ENCODE measurements at regions not wholly inside any gene's neighbourhood (a gene's known extent, or its start where the extent isn't known, plus 50 kb on each side); places are given as distances from the start of the nearest gene placed in this dataset.

- in situ Hi-C loops (cut with MboI): no loop called here
- no peak overlapping the region for H3K9ac ChIP-seq (ENCODE audit: control insufficient read depth, insufficient read depth, low read length)
- RAD21 ChIA-PET (ENCODE audit: unreplicated experiment): no interaction called here
- BruUV-seq (replicated peaks): no TSS peak
- no peak overlapping the region for H3K27ac ChIP-seq (ENCODE audit: control insufficient read depth, insufficient read depth)
- H3K4me1 ChIP-seq (ENCODE audit: control insufficient read depth, insufficient read depth, low read length): no peaks in the 10 kb centered on the region
- no peaks in the 10 kb centered on the region for H4K20me1 ChIP-seq (ENCODE audit: control insufficient read depth, insufficient read depth)
- H3K36me3 ChIP-seq (ENCODE audit: control insufficient read depth in 2 of 2, insufficient read depth in 2 of 2, low read length in 1 of 2): no peaks in the 10 kb centered on the region
- no peak overlapping the region for H3K4me3 ChIP-seq
- no peak overlapping the region for H3K4me2 ChIP-seq (ENCODE audit: control insufficient read depth, insufficient read depth)
- no peak for DNase-seq (ENCODE audit: low read depth, low spot score)
- CTCF ChIA-PET: interaction anchor here (1.3 kb wide), 1 partner anchor 18 kb away, joined by 6 read pairs; no protein-coding TSS in a partner anchor
- POLR2A ChIA-PET: no interaction called here
- H3K79me2 ChIP-seq (ENCODE audit: control insufficient read depth, insufficient read depth, low read length): no peaks in the 10 kb centered on the region
- no peak for FAIRE-seq
- WGBS (ENCODE audit: insufficient coverage, insufficient replicate concordance, low lambda C conversion rate, missing lambda C conversion rate): 32% methylated on average over 3 of the region's 3 CpGs
- intact Hi-C loops (cut with micrococcal nuclease; ENCODE audit: unreplicated experiment): no loop called here
- H3K9me3 ChIP-seq (replicated peaks; ENCODE audit: control insufficient read depth, insufficient read depth, low read length): no peaks in the 10 kb centered on the region
- SMC1A ChIA-PET (ENCODE audit: uncharacterized antibody, unreplicated experiment): interaction anchor here (0.6 kb wide), 1 partner anchor 568 kb away, joined by 4 read pairs; no protein-coding TSS in a partner anchor
- no peaks in the 10 kb centered on the region for H3K27me3 ChIP-seq (replicated peaks in 1 of 2; ENCODE audit: control insufficient read depth in 2 of 2, insufficient read depth in 2 of 2, low read length in 1 of 2)
- no peak overlapping the region for H2AFZ ChIP-seq (ENCODE audit: control insufficient read depth, low read depth, low read length)
- no peak for ATAC-seq
- TF ChIP-seq PML (IDR thresholded peaks at IDR 0.05; ENCODE audit: low read length): no peak
- TF ChIP-seq ZBED1 (IDR thresholded peaks at IDR 0.05; ENCODE audit: borderline replicate concordance): no peak
- TF ChIP-seq NBN (IDR thresholded peaks at IDR 0.05): no peak
- TF ChIP-seq PBX3 (IDR thresholded peaks at IDR 0.05; ENCODE audit: insufficient replicate concordance, low read depth, low read length): no peak
- TF ChIP-seq TCF3 (IDR thresholded peaks at IDR 0.05; ENCODE audit: borderline replicate concordance, insufficient read depth, low read depth, low read length): no peak
- no peak for TF ChIP-seq HDAC2 (IDR thresholded peaks at IDR 0.05)
- TF ChIP-seq YY1 (IDR thresholded peaks at IDR 0.05; ENCODE audit: low read depth, low read length): no peak
- TF ChIP-seq CBX5 (IDR thresholded peaks at IDR 0.05; ENCODE audit: low read depth): no peak
- TF ChIP-seq SMAD1 (IDR thresholded peaks at IDR 0.05; ENCODE audit: low read depth, partially characterized antibody): no peak
- no peak for TF ChIP-seq BRCA1 (IDR thresholded peaks at IDR 0.05; ENCODE audit: low read depth, low read length)
- TF ChIP-seq E2F8 (IDR thresholded peaks at IDR 0.05; ENCODE audit: low read depth, partially characterized antibody): no peak
- TF ChIP-seq IKZF1 (conservative IDR thresholded peaks at IDR 0.05): no peak
- TF ChIP-seq TCF7 (IDR thresholded peaks at IDR 0.05; ENCODE audit: borderline replicate concordance): no peak
- no peak for TF ChIP-seq RB1 (IDR thresholded peaks at IDR 0.05; ENCODE audit: borderline replicate concordance)
- no peak for TF ChIP-seq ZBTB40 (IDR thresholded peaks at IDR 0.05; ENCODE audit: borderline replicate concordance)
- no peak for TF ChIP-seq SUZ12 (IDR thresholded peaks at IDR 0.05; ENCODE audit: unreplicated experiment)
- TF ChIP-seq TBL1XR1 (IDR thresholded peaks at IDR 0.05; ENCODE audit: low read depth, low read length): no peak
- no peak for TF ChIP-seq CHD2 (IDR thresholded peaks at IDR 0.05; ENCODE audit: borderline replicate concordance, low read depth, low read length)
- TF ChIP-seq FOS (IDR thresholded peaks at IDR 0.05; ENCODE audit: borderline replicate concordance, extremely low read depth, insufficient read length): no peak
Observed at GRCh38 chr12:97941686-97942354, 479.2 kb downstream of the RMST start.
